Muscle layer of duodenum (tissue), 2 donors: ENCODE measurements at regions not wholly inside any gene's neighbourhood (a gene's known extent, or its start where the extent isn't known, plus 50 kb on each side); places are given as distances from the start of the nearest gene placed in this dataset.

Experiments
- H3K27ac ChIP-seq: one replicate; pipeline ENCODE4 v1.7.0; 2013; ENCODE audit warnings: mild to moderate bottlenecking, low read length
- H3K27me3 ChIP-seq: one replicate; pipeline ENCODE4 v1.7.0; 2013; ENCODE audit warnings: low read depth, mild to moderate bottlenecking, control low read depth, low read length
- H3K36me3 ChIP-seq, 2 donors: one replicate each; pipeline ENCODE4 v1.7.0; 2013; ENCODE audit warnings: low read length in 2 of 2, control low read depth in 1 of 2, mild to moderate bottlenecking in 1 of 2; ENCODE audit not compliant: insufficient read depth in 2 of 2, control insufficient read depth in 1 of 2
- H3K4me1 ChIP-seq, 2 donors: one replicate each; pipeline ENCODE4 v1.7.0; 2013; ENCODE audit warnings: low read length in 2 of 2, mild to moderate bottlenecking in 2 of 2, control low read depth in 1 of 2, moderate library complexity in 1 of 2; ENCODE audit not compliant: insufficient read depth in 2 of 2, control insufficient read depth in 1 of 2
- H3K4me3 ChIP-seq, 2 donors: one replicate each; pipeline ENCODE4 v1.7.0; 2013; ENCODE audit warnings: low read length in 2 of 2, low read depth in 1 of 2, mild to moderate bottlenecking in 1 of 2
- H3K9me3 ChIP-seq, 2 donors: one replicate each; pipeline ENCODE4 v1.7.0; 2013; ENCODE audit warnings: low read length in 2 of 2, control low read depth in 1 of 2, mild to moderate bottlenecking in 1 of 2; ENCODE audit not compliant: control insufficient read depth in 1 of 2
- donor health status: healthy.

- H3K27ac ChIP-seq: no peak overlapping the region
- H3K4me3 ChIP-seq: no peak overlapping the region
- H3K27me3 ChIP-seq: no peaks in the 10 kb centered on the region
- no peaks in the 10 kb centered on the region for H3K4me1 ChIP-seq
- no peaks in the 10 kb centered on the region for H3K9me3 ChIP-seq
- no peaks in the 10 kb centered on the region for H3K36me3 ChIP-seq
Measured at GRCh38 chrX:13254076-13254785, 65.6 kb downstream of the ATXN3L start.

- no peak overlapping the region for H3K27ac ChIP-seq
- H3K4me1 ChIP-seq: peaks cover 0 to 6% of the 10 kb centered on the region in 2 donors
- H3K4me3 ChIP-seq: no peak overlapping the region
- H3K27me3 ChIP-seq: no peaks in the 10 kb centered on the region
- no peaks in the 10 kb centered on the region for H3K9me3 ChIP-seq
- no peaks in the 10 kb centered on the region for H3K36me3 ChIP-seq
Measured at GRCh38 chrX:13253223-13253622, 66.6 kb downstream of the ATXN3L start.

GRCh38 chrX:13252726-13253125 lies 67.1 kb downstream of the ATXN3L start:
- H3K27ac ChIP-seq: no peak overlapping the region
- no peaks in the 10 kb centered on the region for H3K9me3 ChIP-seq
- no peaks in the 10 kb centered on the region for H3K36me3 ChIP-seq
- no peak overlapping the region for H3K4me3 ChIP-seq
- no peaks in the 10 kb centered on the region for H3K27me3 ChIP-seq
- H3K4me1 ChIP-seq: peaks cover 0 to 6% of the 10 kb centered on the region in 2 donors

GRCh38 chrX:13250826-13251580 lies 68.8 kb downstream of the ATXN3L start:
- H3K4me1 ChIP-seq: peaks cover 0 to 6% of the 10 kb centered on the region in 2 donors
- no peaks in the 10 kb centered on the region for H3K27me3 ChIP-seq
- H3K4me3 ChIP-seq: no peak overlapping the region
- no peaks in the 10 kb centered on the region for H3K9me3 ChIP-seq
- H3K27ac ChIP-seq: peak overlapping the region; percentile 51
- no peaks in the 10 kb centered on the region for H3K36me3 ChIP-seq

- Histone ChIP-seq H3K4me1 (peaks cover 0 to 6% of the 10 kb centered on the region in 2 donors), H3K36me3 (no peaks in the 10 kb centered on the region), H3K9me3 (no peaks in the 10 kb centered on the region), H3K27me3 (no peaks in the 10 kb centered on the region), H3K4me3 (no peak overlapping the region), H3K27ac (no peak overlapping the region)
Measured at GRCh38 chrX:13248867-13249486, 70.9 kb downstream of the ATXN3L start.

- no peaks in the 10 kb centered on the region for H3K27me3 ChIP-seq
Measured at GRCh38 chrX:13239272-13239671, 80.6 kb downstream of the ATXN3L start.

GRCh38 chrX:13235930-13236329 lies 83.9 kb downstream of the ATXN3L start:
- H3K27ac ChIP-seq: no peak overlapping the region
- H3K36me3 ChIP-seq: no peaks in the 10 kb centered on the region
- no peaks in the 10 kb centered on the region for H3K4me1 ChIP-seq
- no peak overlapping the region for H3K4me3 ChIP-seq
- no peaks in the 10 kb centered on the region for H3K27me3 ChIP-seq
- H3K9me3 ChIP-seq: no peaks in the 10 kb centered on the region

More at GRCh38 chrX:13239272-13239671, 80.6 kb downstream of the ATXN3L start:
- no peak overlapping the region for H3K27ac ChIP-seq
- no peaks in the 10 kb centered on the region for H3K4me1 ChIP-seq
- H3K9me3 ChIP-seq: no peaks in the 10 kb centered on the region
- no peak overlapping the region for H3K4me3 ChIP-seq
- no peaks in the 10 kb centered on the region for H3K36me3 ChIP-seq

- Histone ChIP-seq H3K27me3 (no peaks in the 10 kb centered on the region), H3K27ac (no peak overlapping the region), H3K4me1 (no peaks in the 10 kb centered on the region), H3K4me3 (no peak overlapping the region), H3K36me3 (no peaks in the 10 kb centered on the region), H3K9me3 (no peaks in the 10 kb centered on the region)
Measured at GRCh38 chrX:13232484-13232883, 87.4 kb downstream of the ATXN3L start.

GRCh38 chrX:13226214-13226613 lies 93.6 kb downstream of the ATXN3L start:
- Histone ChIP-seq H3K4me1 (no peaks in the 10 kb centered on the region), H3K36me3 (no peaks in the 10 kb centered on the region), H3K27ac (no peak overlapping the region)

GRCh38 chrX:13223868-13224567 lies 95.8 kb downstream of the ATXN3L start:
- Histone ChIP-seq H3K27ac (no peak overlapping the region), H3K36me3 (no peaks in the 10 kb centered on the region), H3K4me1 (no peaks in the 10 kb centered on the region), H3K27me3 (no peaks in the 10 kb centered on the region), H3K9me3 (no peaks in the 10 kb centered on the region), H3K4me3 (no peak overlapping the region)

More at GRCh38 chrX:13226214-13226613, 93.6 kb downstream of the ATXN3L start:
- no peaks in the 10 kb centered on the region for H3K27me3 ChIP-seq
- no peak overlapping the region for H3K4me3 ChIP-seq
- H3K9me3 ChIP-seq: no peaks in the 10 kb centered on the region

GRCh38 chrX:13220916-13221315 lies 98.9 kb downstream of the ATXN3L start:
- Histone ChIP-seq H3K9me3 (no peaks in the 10 kb centered on the region), H3K27me3 (no peaks in the 10 kb centered on the region), H3K4me1 (no peaks in the 10 kb centered on the region), H3K4me3 (no peak overlapping the region), H3K36me3 (no peaks in the 10 kb centered on the region), H3K27ac (peak overlapping the region; percentile 45)
